LNCAP (cell line): ENCODE measurements at regions not wholly inside any gene's neighbourhood (a gene's known extent, or its start where the extent isn't known, plus 50 kb on each side); places are given as distances from the start of the nearest gene placed in this dataset.

Experiments used
- TF ChIP-seq, protein P1 (sequence below): fragments of 450-650 bp; IDR thresholded peaks from 2 replicates; pipeline ENCODE4 v1.5.1; 2017; ENCODE audit warnings: mild to moderate bottlenecking

DNA sequence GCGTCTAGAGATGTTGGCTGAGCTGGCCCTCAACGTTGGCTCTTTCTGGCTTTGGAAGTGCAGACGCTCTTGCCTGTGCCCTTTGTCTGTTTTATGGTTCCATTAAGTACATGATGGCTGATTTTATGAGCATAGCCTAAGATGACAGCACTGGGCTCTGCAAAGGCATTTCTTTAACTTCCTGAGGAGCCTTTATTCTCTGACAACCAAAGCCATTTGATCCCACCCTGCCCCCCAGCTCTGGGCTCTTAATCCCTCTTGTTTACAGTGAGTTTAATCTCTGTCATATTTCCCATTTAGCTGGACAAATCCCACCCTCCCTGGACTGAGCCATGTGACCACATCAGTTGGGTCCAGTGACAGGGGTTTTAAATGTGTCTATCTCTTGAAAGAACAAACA lies 195.9 kb downstream of the ACKR3 start:
- TF ChIP-seq, protein P1, sequence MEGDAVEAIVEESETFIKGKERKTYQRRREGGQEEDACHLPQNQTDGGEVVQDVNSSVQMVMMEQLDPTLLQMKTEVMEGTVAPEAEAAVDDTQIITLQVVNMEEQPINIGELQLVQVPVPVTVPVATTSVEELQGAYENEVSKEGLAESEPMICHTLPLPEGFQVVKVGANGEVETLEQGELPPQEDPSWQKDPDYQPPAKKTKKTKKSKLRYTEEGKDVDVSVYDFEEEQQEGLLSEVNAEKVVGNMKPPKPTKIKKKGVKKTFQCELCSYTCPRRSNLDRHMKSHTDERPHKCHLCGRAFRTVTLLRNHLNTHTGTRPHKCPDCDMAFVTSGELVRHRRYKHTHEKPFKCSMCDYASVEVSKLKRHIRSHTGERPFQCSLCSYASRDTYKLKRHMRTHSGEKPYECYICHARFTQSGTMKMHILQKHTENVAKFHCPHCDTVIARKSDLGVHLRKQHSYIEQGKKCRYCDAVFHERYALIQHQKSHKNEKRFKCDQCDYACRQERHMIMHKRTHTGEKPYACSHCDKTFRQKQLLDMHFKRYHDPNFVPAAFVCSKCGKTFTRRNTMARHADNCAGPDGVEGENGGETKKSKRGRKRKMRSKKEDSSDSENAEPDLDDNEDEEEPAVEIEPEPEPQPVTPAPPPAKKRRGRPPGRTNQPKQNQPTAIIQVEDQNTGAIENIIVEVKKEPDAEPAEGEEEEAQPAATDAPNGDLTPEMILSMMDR = no peak

DNA sequence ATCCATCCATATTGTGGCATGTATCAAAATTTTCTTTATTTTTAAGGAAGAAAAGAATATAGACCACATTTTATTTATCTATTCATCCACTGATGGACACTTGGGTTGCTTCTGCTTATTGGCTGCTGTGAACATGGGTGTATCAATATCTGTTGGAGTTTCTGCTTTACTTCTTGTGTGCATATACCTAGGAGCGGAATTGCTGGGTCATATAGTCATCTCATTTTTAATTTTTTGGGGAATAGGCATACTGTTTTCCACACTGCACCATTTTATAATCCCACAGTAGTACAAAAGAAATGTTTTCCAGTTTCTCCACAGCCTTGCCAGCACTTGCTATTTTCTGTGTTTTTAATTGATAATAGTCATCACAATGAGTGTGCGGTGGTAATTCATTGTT lies 197.2 kb downstream of the ACKR3 start:
- TF ChIP-seq, protein P1 = no peak

GRCh38 chr2:236767941-236768340 lies 198.3 kb downstream of the ACKR3 start:
- TF ChIP-seq, protein P1 = no peak

GRCh38 chr2:236768393-236769140 lies 198.9 kb downstream of the ACKR3 start:
- TF ChIP-seq, protein P1 = no peak

DNA sequence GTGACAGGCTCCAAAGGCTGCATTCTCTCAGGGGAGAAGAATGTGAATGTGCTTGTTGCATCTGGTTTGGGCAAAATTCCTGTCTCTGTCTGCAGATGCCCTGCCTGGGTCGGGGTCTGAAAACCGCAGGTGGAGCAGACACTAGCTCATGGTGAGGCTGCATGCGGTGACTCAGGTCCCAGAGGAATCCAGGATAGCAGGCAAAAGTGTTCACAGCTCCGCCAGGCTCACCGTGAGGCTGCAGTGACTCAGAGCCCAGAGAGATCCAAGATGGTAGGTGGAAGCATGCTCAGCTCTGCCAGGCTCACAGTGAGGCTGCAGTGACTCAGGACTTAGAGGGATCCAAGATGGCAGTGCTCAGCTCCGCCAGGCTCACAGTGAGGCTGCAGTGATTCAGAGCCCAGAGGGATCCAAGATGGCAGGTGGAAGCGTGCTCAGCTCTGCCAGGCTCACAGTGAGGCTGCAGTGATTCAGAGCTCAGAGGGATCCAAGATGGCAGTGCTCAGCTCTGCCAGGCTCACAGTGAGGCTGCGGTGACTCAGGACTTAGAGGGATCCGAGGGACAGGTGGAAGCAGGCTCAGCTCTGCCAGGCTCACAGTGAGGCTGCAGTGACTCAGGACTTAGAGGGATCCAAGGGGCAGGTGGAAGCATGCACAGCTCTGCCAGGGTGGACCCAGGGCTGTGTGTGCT lies 200.5 kb downstream of the ACKR3 start:
- TF ChIP-seq, protein P1 = no peak

GRCh38 chr2:236772220-236772837 lies 202.7 kb downstream of the ACKR3 start:
- TF ChIP-seq, protein P1 = no peak

GRCh38 chr2:236773206-236773605 lies 203.6 kb downstream of the ACKR3 start:
- TF ChIP-seq, protein P1 = no peak
